NCI-H2029 (cell line): ENCODE measurements at regions not wholly inside any gene's neighbourhood (a gene's known extent, or its start where the extent isn't known, plus 50 kb on each side); places are given as distances from the start of the nearest gene placed in this dataset.

Source experiments
- DNase-seq: peaks from one replicate; lab custom pipeline; 2025; lab: John Stamatoyannopoulos, UW

DNA sequence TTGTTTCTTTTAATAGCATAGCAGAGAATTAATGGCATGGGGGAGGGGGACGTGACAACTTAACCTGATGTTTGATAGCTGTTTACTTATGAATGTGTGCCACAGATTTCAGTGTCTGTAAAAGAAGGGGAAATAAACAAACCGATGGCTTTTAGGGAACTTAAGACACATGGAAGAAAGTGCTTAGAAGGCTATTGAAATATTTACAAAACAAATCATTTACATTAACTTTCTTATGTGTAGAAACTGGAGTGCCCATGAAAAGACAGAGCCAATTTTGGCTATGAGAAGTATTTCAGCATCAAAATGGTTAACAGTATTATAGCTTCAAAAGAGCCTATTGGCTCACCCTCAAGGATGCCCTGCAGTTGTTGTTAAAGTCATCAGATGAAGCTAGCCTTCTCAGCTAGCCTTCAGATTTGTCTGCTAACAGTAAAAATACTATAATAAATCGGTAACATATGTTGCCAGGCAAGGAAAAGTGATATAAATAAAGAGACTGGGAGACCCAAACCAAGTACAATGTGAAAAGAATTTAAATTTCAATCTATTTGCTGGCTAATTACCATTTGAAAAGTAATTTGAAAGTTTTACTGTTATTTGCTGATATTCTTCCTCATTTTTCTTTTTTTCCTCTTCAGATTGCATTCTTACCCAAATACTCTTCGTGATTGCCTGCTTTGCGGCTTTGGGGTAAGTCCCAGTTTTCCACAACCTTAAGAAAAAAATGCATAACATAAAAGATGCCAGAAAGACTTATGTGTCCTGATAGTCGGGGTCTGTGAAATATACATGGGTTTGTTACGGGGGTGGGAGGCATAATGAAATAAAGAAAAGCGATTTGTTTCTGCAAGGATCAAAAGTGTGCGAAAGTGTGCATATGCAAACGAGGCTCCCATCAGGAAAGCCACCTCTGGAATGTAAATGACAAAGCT, 256.4 kb downstream of the MEIS1 start:
- DNase-seq: no peak

GRCh38 chr2:66692521-66693054, 257.7 kb downstream of the MEIS1 start:
- DNase-seq: no peak

DNA sequence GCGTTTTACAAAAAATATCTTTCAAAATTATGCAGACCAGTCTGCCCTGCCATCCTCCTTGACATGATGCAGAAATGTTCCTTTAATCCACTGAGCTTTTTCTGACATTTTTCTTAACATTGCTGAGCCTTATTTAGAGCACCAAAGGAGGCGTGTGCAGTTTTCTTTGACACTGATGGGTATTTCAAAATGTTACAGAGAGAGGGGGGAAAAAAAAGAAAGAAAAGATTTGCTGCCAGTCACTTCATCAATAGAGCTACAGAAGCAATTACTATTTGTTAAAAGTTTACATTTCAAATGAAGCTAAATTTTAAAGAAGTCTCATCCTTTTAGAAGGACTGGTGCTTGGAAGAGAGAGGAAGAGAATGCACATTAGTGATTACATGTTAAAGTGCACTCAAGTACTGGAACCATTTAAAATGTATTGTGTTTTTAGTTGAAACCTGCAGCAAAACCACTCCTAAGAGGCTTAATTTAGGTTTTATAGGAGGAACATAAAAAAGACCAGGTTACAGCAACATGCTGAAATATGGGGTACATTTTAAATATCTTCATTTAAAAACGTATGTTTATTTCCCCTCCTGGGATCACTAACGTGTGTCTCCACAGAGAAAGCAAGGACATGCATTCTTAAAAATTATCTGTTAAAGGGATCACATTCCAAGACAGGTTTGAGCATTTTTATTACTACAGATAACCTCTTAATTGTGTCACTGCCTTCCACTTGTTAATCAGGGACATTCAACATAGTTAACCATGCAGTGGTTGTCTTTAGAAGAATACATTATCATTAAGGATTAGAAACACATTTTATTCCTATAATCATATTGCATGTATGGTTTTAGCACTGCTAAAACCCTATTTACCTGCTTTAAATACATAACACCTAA, 258.4 kb downstream of the MEIS1 start:
- no peak for DNase-seq

DNA sequence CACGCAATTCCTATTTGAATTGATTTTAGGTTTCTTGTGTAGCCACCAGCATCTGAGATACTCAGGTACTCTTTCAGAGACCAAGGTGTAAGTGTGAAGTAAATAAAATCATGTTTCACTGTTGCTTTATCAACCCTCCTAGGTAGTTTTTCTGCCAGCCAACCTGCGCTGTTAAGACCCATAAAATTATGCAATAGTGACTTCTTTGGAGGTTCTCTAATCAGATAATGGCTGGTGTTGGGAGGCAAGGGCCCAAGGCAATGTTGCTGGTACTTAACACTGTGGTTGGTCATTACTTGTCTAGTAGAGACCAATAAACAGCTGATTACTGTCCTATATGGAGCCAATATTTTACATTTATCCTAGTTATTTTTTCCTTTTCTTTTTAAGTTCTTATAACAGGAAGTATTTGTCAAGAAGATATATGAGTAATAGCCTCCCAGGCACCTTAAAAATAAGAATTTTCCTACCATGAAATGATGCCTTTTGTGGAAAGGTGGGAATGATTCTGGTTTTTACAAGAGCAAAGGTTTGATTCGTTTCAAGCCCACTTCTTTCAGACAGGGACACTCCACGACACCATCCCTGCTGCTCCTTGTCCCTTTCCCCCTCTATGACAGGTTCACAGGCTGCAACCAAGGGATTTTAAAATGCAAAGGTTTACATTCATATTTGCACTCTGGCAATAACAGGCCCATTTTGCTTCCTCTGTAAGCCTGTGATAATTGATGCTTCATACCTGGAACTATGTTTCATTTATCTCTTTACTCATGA, 259.3 kb downstream of the MEIS1 start:
- no peak for DNase-seq

- no peak for DNase-seq
Observed at GRCh38 chr2:66695226-66695735, 260.4 kb downstream of the MEIS1 start.

DNA sequence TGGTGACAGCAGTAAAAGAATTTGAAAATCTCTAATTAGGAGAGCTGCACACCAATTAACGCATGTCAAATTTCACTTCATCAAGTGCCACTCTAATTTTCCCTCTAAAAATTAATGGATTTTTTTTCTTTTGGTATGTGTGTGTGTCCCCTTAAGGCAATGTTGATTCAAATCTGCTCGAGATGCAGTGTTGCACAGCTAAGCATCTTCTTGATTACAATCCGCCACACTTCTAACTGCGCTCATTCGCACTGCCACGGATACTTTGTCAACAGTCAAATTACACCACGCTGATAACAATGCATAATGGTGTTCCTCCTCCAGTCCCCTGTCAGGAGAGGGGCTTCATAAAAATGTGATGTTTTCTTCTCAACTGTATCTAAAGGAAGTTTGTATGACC, 261.4 kb downstream of the MEIS1 start:
- DNase-seq: no peak

DNA sequence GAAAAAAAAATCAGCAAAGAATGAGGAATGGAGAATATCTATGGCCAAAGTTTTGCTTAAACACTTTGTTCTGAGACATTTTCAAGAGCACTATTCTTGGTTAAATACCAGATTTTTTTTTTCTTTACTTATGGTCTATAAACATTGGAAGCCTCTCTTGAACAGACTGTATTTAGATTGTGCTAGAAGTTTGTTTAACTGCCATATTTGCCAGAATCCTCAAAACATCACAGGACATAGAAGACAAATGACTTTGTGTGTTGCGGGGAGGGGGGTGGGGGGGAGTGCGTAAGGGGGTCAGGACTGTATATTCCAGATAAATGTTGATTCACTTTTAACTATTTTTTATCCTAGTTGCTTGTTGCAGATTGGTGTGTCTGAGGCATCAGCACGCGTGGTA, 262.0 kb downstream of the MEIS1 start:
- no peak for DNase-seq

DNA sequence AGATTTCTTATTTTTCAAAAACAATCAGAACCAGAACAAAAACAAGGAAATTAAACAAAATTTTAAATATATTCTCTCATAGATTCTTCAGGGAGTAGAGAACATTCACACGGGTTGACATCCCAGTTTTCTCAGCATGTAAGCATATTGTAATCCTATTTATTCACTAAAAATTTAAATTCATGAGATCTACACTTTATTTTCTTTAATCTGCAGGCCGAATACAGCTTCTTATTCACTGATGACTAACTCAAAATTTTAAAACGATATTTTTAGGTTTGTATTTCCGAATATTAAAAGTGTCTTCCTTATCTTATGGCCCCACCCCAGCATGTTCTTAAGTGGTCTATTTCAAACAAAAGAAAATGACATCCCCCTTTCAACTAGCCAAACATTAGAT, 262.4 kb downstream of the MEIS1 start:
- DNase-seq: no peak

GRCh38 chr2:66698091-66698490, 263.2 kb downstream of the MEIS1 start:
- no peak for DNase-seq

GRCh38 chr2:66698576-66699239, 263.8 kb downstream of the MEIS1 start:
- DNase-seq: no peak

DNA sequence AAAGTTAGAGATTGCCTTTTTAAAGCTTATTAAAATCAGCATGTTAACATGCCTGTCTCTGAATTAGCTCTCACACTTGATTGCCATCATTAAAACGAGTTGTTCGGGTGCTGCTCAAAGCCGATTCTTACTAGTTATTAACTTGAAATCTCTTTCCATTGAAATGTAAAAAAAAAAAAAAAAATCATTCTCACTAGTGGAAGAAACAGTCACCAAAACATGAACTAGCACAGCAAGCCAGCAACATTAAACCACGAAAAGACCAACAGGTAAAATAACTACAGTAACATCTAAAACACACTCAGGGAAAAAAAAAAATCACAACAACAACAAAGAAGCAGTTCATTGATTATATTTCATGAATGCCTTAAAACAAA, 264.5 kb downstream of the MEIS1 start:
- no peak for DNase-seq

DNA sequence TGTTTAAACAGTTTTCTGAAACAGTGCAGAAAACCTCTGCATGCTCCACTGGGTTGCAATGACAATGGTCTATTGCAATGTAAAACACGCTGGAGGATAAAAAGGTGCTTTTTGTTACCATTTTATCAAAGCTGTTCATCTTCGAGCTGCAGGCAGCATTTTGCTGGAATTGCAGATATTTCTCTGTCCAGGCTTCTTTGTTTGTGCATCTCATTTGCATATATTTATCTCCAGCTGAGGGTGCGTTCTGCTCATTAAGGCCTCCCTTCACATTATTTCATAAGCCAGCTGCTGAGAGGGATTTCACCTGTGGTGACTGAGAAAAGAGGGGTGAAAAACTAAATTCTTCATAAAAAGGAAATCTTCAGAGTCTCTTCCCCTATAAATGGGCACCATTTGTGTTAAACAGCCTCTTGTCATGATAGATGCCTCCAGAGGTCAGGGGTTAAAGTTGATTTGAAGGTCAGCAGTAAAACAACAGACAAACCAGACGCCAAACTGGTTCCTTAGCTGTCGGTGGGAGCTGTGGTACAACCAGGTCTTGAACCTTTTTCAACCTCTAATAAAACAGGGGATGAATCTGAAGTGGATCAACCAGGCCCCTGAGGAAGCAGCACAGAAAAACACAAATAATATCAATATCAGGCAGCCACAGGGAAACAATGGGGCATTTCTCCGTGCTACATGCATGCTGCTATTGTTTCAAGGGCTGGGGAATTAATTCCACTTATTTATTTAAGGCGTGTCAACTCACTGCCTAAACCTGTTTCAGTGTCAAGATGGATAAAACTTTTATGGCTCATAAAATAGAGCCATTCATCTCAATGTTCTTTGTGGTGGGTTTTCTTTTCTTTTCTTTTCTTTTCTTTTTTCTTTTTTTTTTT, 265.1 kb downstream of the MEIS1 start:
- no peak for DNase-seq

DNA sequence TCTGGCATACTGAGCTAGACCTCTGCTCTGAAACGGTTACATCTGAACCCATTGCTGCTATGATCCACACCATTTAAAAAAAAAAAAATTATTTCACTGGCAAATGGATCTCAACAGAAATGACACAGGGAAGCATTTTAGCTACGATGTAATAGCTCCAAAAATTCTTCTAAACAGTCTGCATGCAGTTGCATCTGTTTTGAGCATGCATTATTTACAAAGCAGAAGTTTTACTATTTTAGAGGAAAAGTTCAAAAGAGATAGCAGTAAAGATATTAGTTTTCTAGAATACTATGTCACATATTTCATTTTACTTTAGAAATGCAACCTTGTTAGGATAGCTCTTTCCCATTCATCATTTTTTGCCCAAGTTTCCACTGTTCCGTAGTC, 265.7 kb downstream of the MEIS1 start:
- no peak for DNase-seq

DNA sequence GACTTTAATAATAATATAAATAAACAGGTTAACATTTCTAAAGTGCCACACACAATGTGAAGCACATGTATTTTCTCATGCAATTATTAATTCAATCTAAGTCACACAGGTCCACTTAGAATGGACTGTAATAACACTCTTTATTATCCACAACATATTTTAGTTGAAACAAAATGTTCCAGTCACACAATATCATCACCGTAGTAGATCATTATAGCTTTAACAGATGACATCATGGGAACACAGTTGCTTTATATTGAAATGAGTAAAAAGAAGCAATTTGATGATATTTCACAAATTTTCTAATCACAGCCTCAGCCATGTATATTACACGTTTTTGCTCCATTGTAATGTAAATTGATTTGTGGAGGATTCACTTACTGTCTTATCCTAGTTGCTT, 266.3 kb downstream of the MEIS1 start:
- no peak for DNase-seq

DNA sequence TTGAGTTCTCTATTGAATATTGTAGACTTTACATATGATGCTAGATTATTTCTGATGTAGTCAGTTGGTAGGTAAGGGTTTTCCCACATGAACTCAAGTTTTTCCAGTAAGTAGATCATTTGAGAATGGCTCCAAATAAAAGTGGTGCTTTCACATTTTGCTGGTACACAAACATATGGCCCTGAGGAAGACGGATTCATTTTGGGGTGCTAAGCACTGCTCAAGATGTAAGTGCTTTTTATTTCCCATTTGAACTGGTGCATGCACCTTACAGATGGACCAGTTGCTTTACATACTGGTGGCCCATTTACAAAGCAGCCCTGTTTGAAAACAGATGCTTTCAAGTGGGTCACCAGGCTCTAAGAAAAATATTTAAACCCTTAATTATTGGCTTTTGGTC, 266.7 kb downstream of the MEIS1 start:
- DNase-seq: no peak

- no peak for DNase-seq
Observed at GRCh38 chr2:66702301-66702700, 267.4 kb downstream of the MEIS1 start.

DNA sequence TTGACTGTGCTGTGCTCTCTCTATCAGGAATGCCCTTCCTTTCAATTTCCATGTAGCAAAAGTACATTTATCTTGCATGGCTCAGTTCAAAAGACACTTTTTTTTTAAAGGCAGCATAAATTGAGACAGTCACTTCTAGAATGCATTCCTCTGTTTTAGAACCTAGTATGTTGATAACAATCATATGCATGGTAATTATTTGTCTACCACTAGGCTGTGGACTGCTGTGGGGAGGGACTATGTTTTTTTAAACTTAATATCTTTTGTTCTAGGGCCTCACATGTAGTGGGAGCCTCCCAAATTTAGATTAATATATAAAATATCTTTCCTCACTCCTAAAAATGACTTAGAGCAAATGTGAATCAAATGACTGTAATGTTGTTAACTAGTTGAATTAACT, 269.9 kb downstream of the MEIS1 start:
- DNase-seq: no peak

- no peak for DNase-seq
Observed at GRCh38 chr2:66714610-66715009, 279.7 kb downstream of the MEIS1 start.

DNA sequence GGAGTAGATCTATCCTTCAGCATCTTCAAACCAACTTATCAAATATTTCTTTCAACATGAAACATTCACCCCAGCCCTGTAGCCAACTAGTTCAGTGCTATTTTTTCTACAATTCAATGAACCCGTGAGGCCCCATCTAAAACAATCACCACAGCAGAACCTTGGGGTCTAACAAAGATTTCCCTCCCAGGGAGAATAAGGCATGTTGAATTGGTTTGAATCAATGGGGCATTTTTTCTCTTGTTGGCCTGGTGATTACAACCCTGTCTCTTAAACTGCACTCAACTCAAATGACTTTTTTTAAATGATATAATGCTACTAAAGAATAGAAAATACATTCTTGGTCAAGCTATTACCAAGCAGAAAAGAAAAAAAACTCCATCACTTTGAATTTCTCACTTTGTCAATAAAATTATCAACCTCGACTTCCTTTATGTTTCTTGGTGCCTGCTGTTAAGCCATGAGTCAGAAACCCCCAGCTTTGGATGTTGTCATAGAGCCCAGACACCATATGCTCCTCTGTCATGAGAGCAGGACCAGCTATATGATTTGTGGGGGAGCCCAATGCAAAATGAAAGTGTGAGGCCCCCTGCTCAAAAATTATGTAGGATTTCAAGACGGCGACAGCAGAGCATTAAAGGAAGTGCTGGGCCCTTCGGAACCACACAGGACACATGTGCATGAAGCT, 282.4 kb downstream of the MEIS1 start:
- DNase-seq: no peak

GRCh38 chr2:66717973-66718372, 283.0 kb downstream of the MEIS1 start:
- DNase-seq: no peak
